ENCODE measurements at regions not wholly inside any gene's neighbourhood (a gene's known extent, or its start where the extent isn't known, plus 50 kb on each side); places are given as distances from the start of the nearest gene placed in this dataset.

DNA sequence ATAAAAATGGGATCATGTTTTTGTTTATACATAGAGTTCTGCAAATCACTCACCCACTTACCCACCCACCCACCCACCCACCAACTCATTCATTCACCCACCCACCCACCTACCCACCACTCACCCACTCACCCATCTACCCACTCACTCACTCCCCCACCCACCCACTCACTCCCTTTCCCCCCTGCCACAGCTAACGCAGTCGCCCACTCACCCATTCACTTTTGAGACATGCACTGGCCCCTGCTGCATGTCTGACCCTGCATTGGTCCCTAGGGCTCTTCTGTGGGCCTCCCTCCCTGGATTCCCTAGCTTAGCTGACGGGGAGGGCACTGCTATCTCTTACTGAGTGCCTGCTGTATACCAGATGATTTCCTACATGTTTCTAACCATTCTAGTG, 100.4 kb upstream of the CSF3R start:
- no peak overlapping the region for H3K4me3 ChIP-seq (ENCODE audit: low read depth, low read length)
- POLR2A ChIA-PET = no interaction called here
- TF ChIP-seq, protein P1, sequence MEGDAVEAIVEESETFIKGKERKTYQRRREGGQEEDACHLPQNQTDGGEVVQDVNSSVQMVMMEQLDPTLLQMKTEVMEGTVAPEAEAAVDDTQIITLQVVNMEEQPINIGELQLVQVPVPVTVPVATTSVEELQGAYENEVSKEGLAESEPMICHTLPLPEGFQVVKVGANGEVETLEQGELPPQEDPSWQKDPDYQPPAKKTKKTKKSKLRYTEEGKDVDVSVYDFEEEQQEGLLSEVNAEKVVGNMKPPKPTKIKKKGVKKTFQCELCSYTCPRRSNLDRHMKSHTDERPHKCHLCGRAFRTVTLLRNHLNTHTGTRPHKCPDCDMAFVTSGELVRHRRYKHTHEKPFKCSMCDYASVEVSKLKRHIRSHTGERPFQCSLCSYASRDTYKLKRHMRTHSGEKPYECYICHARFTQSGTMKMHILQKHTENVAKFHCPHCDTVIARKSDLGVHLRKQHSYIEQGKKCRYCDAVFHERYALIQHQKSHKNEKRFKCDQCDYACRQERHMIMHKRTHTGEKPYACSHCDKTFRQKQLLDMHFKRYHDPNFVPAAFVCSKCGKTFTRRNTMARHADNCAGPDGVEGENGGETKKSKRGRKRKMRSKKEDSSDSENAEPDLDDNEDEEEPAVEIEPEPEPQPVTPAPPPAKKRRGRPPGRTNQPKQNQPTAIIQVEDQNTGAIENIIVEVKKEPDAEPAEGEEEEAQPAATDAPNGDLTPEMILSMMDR (IDR thresholded peaks at IDR 0.05; ENCODE audit: insufficient read depth, low read depth, low read length) = no peak
- H3K36me3 ChIP-seq (ENCODE audit: control insufficient read depth, insufficient read depth, low read length) = no peaks in the 10 kb centered on the region
- H3K27me3 ChIP-seq (ENCODE audit: control insufficient read depth, insufficient read depth, low read length) = peaks cover 2% of the 10 kb centered on the region
- CTCF ChIA-PET = interaction anchor here (1.2 to 6.2 kb wide), 2 partner anchors 8 to 21 kb away, joined by 3 to 37 read pairs; no protein-coding TSS in a partner anchor
- DNase-seq (ENCODE audit: low read depth) = no peak

DNA sequence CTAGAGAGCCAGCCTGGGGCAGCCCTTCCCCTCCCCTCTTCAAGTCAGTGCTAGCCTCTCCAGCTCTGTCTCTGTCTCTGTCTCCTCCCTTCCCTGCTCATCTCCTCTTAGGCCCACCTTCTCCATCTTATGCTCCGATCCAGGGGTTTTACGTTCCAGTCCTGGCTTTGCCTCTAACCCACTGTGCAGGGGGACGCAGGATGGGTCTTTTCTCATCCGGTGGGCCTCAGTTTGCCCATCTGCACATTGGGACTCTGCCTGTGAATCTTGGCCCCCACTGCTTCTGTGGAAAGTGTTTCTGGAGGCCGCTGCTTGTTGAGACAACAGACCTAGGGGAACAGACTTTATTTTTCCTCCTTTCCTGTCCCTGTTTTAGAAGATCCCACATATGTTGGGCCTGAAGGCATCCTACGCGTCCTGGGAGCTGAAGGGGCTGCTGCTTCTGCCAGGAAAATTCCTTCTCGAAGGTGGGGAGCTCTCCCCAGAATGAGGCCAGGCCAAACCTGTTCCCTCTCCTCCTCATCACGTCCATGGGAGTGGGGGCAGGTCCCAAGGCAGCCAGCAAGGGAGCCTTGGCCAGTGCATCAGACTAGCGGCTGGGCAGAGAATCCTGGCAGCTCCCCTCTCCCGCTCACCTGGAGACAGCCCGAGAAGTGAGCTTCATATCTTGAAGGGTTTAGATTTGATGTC, 99.5 kb upstream of the CSF3R start:
- no peaks in the 10 kb centered on the region for H3K36me3 ChIP-seq (ENCODE audit: control insufficient read depth, insufficient read depth, low read length)
- peaks cover 2% of the 10 kb centered on the region for H3K27me3 ChIP-seq (ENCODE audit: control insufficient read depth, insufficient read depth, low read length)
- TF ChIP-seq, protein P1 (IDR thresholded peaks at IDR 0.05; ENCODE audit: insufficient read depth, low read depth, low read length) = no peak
- DNase-seq (ENCODE audit: low read depth) = no peak
- ChIA-PET CTCF (interaction anchor here (1.2 to 6.2 kb wide), 2 partner anchors 7 to 22 kb away, joined by 3 to 37 read pairs; no protein-coding TSS in a partner anchor), POLR2A (no interaction called here)
- no peak overlapping the region for H3K4me3 ChIP-seq (ENCODE audit: low read depth, low read length)

DNA sequence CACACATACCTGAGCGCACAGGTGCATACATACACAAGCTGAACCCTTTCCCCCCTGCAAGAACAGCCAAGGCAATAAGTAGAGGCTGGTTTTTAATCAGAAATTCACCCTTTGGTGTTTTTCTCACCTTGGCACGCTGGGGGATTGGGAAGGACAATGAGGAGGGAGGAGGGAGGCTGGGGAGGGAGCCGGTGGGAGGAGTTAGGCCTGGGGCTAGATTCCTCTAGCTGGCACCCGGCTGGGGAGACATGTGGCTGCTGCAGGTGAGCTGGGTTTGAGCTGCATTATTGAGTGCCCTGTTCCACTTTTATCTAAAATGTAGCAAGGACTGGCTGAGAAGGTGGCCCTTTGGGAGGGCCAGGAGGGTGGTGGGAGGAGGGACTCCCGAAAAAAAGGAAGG, 97.8 kb upstream of the CSF3R start:
- H3K4me3 ChIP-seq (ENCODE audit: low read depth, low read length) = no peak overlapping the region
- no peaks in the 10 kb centered on the region for H3K36me3 ChIP-seq (ENCODE audit: control insufficient read depth, insufficient read depth, low read length)
- H3K27me3 ChIP-seq (ENCODE audit: control insufficient read depth, insufficient read depth, low read length) = peaks cover 2% of the 10 kb centered on the region
- ChIA-PET POLR2A (no interaction called here), CTCF (interaction anchor here (0.6 kb wide), 1 partner anchor 8 kb away, joined by 4 read pairs; no protein-coding TSS in a partner anchor)
- TF ChIP-seq, protein P1 (IDR thresholded peaks at IDR 0.05; ENCODE audit: insufficient read depth, low read depth, low read length) = no peak
- no peak for DNase-seq (ENCODE audit: low read depth)

DNA sequence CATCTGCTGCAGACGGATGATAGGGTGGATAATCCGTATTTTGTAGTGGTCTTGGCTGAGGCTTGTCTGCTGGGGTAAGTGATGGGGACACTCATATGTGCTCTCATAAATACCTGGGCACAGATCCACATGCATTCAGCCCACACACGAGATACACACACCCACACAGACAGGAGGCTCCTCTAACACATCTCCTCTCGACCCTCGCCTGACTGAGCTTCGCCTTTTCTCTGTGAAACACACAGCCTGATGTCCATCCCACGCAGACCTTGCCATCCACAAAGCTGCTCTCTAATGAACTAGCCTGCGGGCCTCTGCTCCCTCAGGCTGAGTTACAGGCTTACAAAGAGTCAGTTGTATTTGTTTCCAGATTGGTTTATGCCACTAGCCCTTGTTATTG, 96.3 kb upstream of the CSF3R start:
- no peak overlapping the region for H3K4me3 ChIP-seq (ENCODE audit: low read depth, low read length)
- peaks cover 4% of the 10 kb centered on the region for H3K27me3 ChIP-seq (ENCODE audit: control insufficient read depth, insufficient read depth, low read length)
- no peak for DNase-seq (ENCODE audit: low read depth)
- ChIA-PET POLR2A (no interaction called here), CTCF (no interaction called here)
- TF ChIP-seq, protein P1 (IDR thresholded peaks at IDR 0.05; ENCODE audit: insufficient read depth, low read depth, low read length) = no peak
- H3K36me3 ChIP-seq (ENCODE audit: control insufficient read depth, insufficient read depth, low read length) = no peaks in the 10 kb centered on the region

DNA sequence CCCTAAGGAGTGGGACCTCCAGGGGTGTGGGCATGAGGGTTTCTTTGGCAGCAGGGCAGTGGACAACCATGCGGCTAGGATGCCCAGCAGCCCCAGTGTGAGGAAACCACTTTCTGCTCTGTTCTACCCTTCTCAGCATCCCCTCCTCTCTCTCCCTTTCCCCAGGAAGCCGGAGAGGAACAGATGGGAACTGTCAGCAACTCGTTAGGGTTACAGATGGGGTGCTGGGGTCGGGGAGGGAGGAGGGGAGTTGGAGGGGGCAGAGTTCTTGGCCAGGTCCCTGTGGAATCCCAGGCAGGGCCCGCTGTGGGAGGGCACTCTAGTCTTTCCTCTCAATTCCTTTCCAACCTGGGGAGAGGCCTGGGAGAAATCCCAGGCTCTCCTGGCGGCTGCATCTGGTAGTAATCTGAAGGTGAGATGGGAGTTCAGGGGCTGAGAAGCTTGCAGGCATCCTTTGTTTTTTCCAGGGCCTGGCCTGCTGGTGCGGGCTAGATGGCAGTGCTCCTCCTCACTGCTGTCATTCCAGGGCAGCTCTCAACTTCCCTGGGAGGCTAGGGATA, 93.9 kb upstream of the CSF3R start:
- POLR2A ChIA-PET = no interaction called here

More for the DNA sequence above, 93.9 kb upstream of the CSF3R start:
- H3K36me3 ChIP-seq (ENCODE audit: control insufficient read depth, insufficient read depth, low read length) = no peaks in the 10 kb centered on the region
- H3K27me3 ChIP-seq (ENCODE audit: control insufficient read depth, insufficient read depth, low read length) = peaks cover 2% of the 10 kb centered on the region
- CTCF ChIA-PET = interaction anchor here (0.5 to 3.7 kb wide), 21 partner anchors 9 to 1922 kb away, joined by 3 to 37 read pairs (median 4); no protein-coding TSS in a partner anchor
- no peak for DNase-seq (ENCODE audit: low read depth)
- TF ChIP-seq, protein P1 (IDR thresholded peaks at IDR 0.05; ENCODE audit: insufficient read depth, low read depth, low read length) = no peak
- no peak overlapping the region for H3K4me3 ChIP-seq (ENCODE audit: low read depth, low read length)
